Skin of body (tissue), 1 donor: ENCODE measurements at regions not wholly inside any gene's neighbourhood (a gene's known extent, or its start where the extent isn't known, plus 50 kb on each side); places are given as distances from the start of the nearest gene placed in this dataset.
"Not testable (repeated sequence)": the region's sequence is repeated elsewhere in the genome, so short reads cannot be mapped to it uniquely, and the experiment has no call there.

Experiments
- DNase-seq: peaks from one replicate; lab custom pipeline; 2025; lab: John Stamatoyannopoulos, UW

GRCh38 chr13:103517768-103518102, 451.5 kb upstream of the SLC10A2 start:
- no peak for DNase-seq

- DNase-seq = no peak
Measured at GRCh38 chr13:103517066-103517767, 451.0 kb upstream of the SLC10A2 start.

GRCh38 chr13:103516015-103516795, 450.0 kb upstream of the SLC10A2 start:
- no peak for DNase-seq

- no peak for DNase-seq
Measured at GRCh38 chr13:103515410-103515809, 449.2 kb upstream of the SLC10A2 start.

- DNase-seq = no peak
Measured at GRCh38 chr13:103514619-103515018, 448.4 kb upstream of the SLC10A2 start.

- no peak for DNase-seq
Measured at GRCh38 chr13:103514188-103514587, 448.0 kb upstream of the SLC10A2 start.

- DNase-seq = no peak
Measured at GRCh38 chr13:103510007-103510535, 443.9 kb upstream of the SLC10A2 start.

GRCh38 chr13:103497404-103497803, 431.2 kb upstream of the SLC10A2 start:
- no peak for DNase-seq

GRCh38 chr13:103487841-103488240, 421.6 kb upstream of the SLC10A2 start:
- no peak for DNase-seq

GRCh38 chr13:103473081-103473480, 406.9 kb upstream of the SLC10A2 start:
- no peak for DNase-seq

GRCh38 chr13:103471896-103472295, 405.7 kb upstream of the SLC10A2 start:
- no peak for DNase-seq

GRCh38 chr13:103469771-103470170, 403.6 kb upstream of the SLC10A2 start:
- DNase-seq = no peak

GRCh38 chr13:103466761-103467160, 400.5 kb upstream of the SLC10A2 start:
- DNase-seq = no peak

- DNase-seq = not testable (repeated sequence)
Measured at GRCh38 chr13:103460246-103460645, 394.0 kb upstream of the SLC10A2 start.

- DNase-seq = not testable (repeated sequence)
Measured at GRCh38 chr13:103457050-103457449, 390.8 kb upstream of the SLC10A2 start.

- no peak for DNase-seq
Measured at GRCh38 chr13:103451656-103452055, 385.4 kb upstream of the SLC10A2 start.

- no peak for DNase-seq
Measured at GRCh38 chr13:103443604-103444003, 377.4 kb upstream of the SLC10A2 start.

GRCh38 chr13:103437651-103438050, 371.4 kb upstream of the SLC10A2 start:
- DNase-seq = peak; percentile 82

GRCh38 chr13:103436057-103436654, 369.9 kb upstream of the SLC10A2 start:
- no peak for DNase-seq

GRCh38 chr13:103431856-103432255, 365.6 kb upstream of the SLC10A2 start:
- DNase-seq = no peak

- no peak for DNase-seq
Measured at GRCh38 chr13:103430368-103430767, 364.2 kb upstream of the SLC10A2 start.

GRCh38 chr13:103410002-103410401, 343.8 kb upstream of the SLC10A2 start:
- no peak for DNase-seq
